ENCODE measurements at regions not wholly inside any gene's neighbourhood (a gene's known extent, or its start where the extent isn't known, plus 50 kb on each side); places are given as distances from the start of the nearest gene placed in this dataset.
"Not testable (repeated sequence)": the region's sequence is repeated elsewhere in the genome, so short reads cannot be mapped to it uniquely, and the experiment has no call there.

- no peak; the same call in none of the 2 replicates for TF ChIP-seq CTCF (conservative IDR thresholded peaks at IDR 0.05)
- H3K27ac ChIP-seq, result no peak overlapping the region
Measured at GRCh38 chr5:91929522-91929817, 546.4 kb upstream of the ARRDC3 start.

- peak; percentile 67 for TF ChIP-seq CTCF (conservative IDR thresholded peaks at IDR 0.05)
- no peak overlapping the region for H3K27ac ChIP-seq
Measured at GRCh38 chr5:91928754-91929521, 545.8 kb upstream of the ARRDC3 start.

- no peak for TF ChIP-seq CTCF (conservative IDR thresholded peaks at IDR 0.05)
- H3K27ac ChIP-seq, result no peak overlapping the region
Measured at GRCh38 chr5:91927439-91927838, 544.3 kb upstream of the ARRDC3 start.

- TF ChIP-seq CTCF (conservative IDR thresholded peaks at IDR 0.05), result no peak
- H3K27ac ChIP-seq, result no peak overlapping the region
Measured at GRCh38 chr5:91925249-91925648, 542.1 kb upstream of the ARRDC3 start.

- not testable (repeated sequence) for H3K27ac ChIP-seq
Measured at GRCh38 chr5:91917037-91917814, 534.1 kb upstream of the ARRDC3 start.

GRCh38 chr5:91910655-91911054, 527.5 kb upstream of the ARRDC3 start:
- TF ChIP-seq CTCF (conservative IDR thresholded peaks at IDR 0.05), result no peak
- H3K27ac ChIP-seq, result no peak overlapping the region

- H3K27ac ChIP-seq, result no peak overlapping the region
- no peak for TF ChIP-seq CTCF (conservative IDR thresholded peaks at IDR 0.05)
Measured at GRCh38 chr5:91910247-91910646, 527.1 kb upstream of the ARRDC3 start.

- H3K27ac ChIP-seq, result no peak overlapping the region
- TF ChIP-seq CTCF (conservative IDR thresholded peaks at IDR 0.05), result no peak
Measured at GRCh38 chr5:91906494-91906893, 523.4 kb upstream of the ARRDC3 start.
